Esophagus squamous epithelium (tissue), 5 donors: ENCODE measurements at regions not wholly inside any gene's neighbourhood (a gene's known extent, or its start where the extent isn't known, plus 50 kb on each side); places are given as distances from the start of the nearest gene placed in this dataset.

Source experiments
- DNase-seq: peaks from one replicate; lab custom pipeline; 2025; lab: John Stamatoyannopoulos, UW
- H3K27ac ChIP-seq, 4 donors: fragments of 200-600 bp; sonication (generic); one replicate each; pipeline ENCODE4 v1.5.1; 2016 to 2019; ENCODE audit warnings: mild to moderate bottlenecking in 1 of 4
- H3K27me3 ChIP-seq, 4 donors: fragments of 200-600 bp; sonication (generic); 1 replicate in 3 of 4; 2 replicates in 1 of 4; pipeline versions ENCODE4 v1.5.1 to v1.6.0; 2017 to 2021; ENCODE audit warnings: antibody characterized with exemption in 1 of 4
- H3K36me3 ChIP-seq, 3 donors: fragments of 200-600 bp; sonication (generic); one replicate each; pipeline ENCODE4 v1.5.1; 2016 to 2019
- H3K4me1 ChIP-seq, 3 donors: fragments of 200-600 bp; sonication (generic); one replicate each; pipeline ENCODE4 v1.5.1; 2017 to 2019
- H3K4me3 ChIP-seq, 4 donors: fragments of 200-600 bp; sonication (generic); 1 replicate in 3 of 4; 2 replicates in 1 of 4; pipeline ENCODE4 v1.5.1; 2016 to 2019; ENCODE audit warnings: mild to moderate bottlenecking in 2 of 4, moderate library complexity in 1 of 4
- H3K9me3 ChIP-seq, 3 donors: fragments of 200-600 bp; sonication (generic); one replicate each; pipeline ENCODE4 v1.5.1; 2016 to 2019
- CTCF ChIP-seq, 6 experiments: fragments of 450-650 bp in 4 of 6; fragments of 200-600 bp in 2 of 6; sonication (generic) in 2 of 6; IDR thresholded peaks; one replicate each; pipeline ENCODE4 v1.5.1; 2016 to 2019; ENCODE audit warnings: antibody characterized with exemption in 6 of 6, mild to moderate bottlenecking in 4 of 6, moderate library complexity in 4 of 6
- POLR2A ChIP-seq, 4 donors: fragments of 450-650 bp; IDR thresholded peaks; one replicate each; pipeline ENCODE4 v1.6.1; 2017; ENCODE audit warnings: antibody characterized with exemption in 4 of 4, mild to moderate bottlenecking in 4 of 4, moderate library complexity in 3 of 4
- WGBS, 2 donors: methylation state at CpG; one replicate each; pipeline ENCODE4 v1.1.5; 2018; 5-methylcytosine and 5-hydroxymethylcytosine counted together
- intact Hi-C: fragments of 100-400 bp; cut with DNase I; formaldehyde crosslinking; loops from one replicate; pipeline ENCODE4 v1.15.0; 2022
- donor health status: DM: yes; HTN: yes; CAD: no.

- Histone ChIP-seq H3K4me1 (no peaks in the 10 kb centered on the region), H3K27me3 (no peaks in the 10 kb centered on the region), H3K27ac (no peak overlapping the region), H3K4me3 (no peak overlapping the region), H3K36me3 (no peaks in the 10 kb centered on the region), H3K9me3 (no peaks in the 10 kb centered on the region)
- intact Hi-C loops = no loop called here
- WGBS, 2 donors = 48 to 60% methylated on average over 3 of the region's 3 CpGs
- TF ChIP-seq POLR2A (IDR thresholded peaks at IDR 0.05) (no peak), CTCF (IDR thresholded peaks at IDR 0.05) (no peak)
- no peak for DNase-seq
Measured at GRCh38 chr13:82847595-82847994, 1034.7 kb downstream of the SLITRK1 start.

DNA sequence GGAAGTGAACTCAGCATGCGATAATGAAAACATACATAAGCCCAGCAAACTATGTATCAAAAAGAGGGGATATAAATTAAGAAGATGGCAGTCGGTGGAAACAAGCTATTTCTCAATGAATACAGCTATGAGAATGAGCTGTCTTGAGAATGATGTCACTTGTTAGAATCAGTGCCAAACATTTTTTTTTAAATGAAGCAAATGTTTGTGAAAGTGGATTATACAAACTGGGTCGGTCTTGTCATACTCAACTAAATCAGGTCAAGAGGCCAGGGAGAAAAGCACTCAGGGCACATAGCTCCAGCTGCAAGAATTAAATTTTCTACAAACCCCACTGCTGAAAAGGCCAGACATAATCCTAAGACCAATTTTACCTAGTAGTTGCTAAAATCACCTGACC, 1048.4 kb downstream of the SLITRK1 start:
- 35 to 43% methylated on average over 3 of the region's 3 CpGs for WGBS, 2 donors
- no peaks in the 10 kb centered on the region for H3K4me1 ChIP-seq
- H3K27me3 ChIP-seq = no peaks in the 10 kb centered on the region
- intact Hi-C loops = no loop called here
- TF ChIP-seq POLR2A (IDR thresholded peaks at IDR 0.05) (no peak), CTCF (IDR thresholded peaks at IDR 0.05) (no peak)
- no peak overlapping the region for H3K27ac ChIP-seq
- no peak overlapping the region for H3K4me3 ChIP-seq
- H3K36me3 ChIP-seq = no peaks in the 10 kb centered on the region
- H3K9me3 ChIP-seq = no peaks in the 10 kb centered on the region
- DNase-seq = no peak

GRCh38 chr13:82829040-82829439, 1053.2 kb downstream of the SLITRK1 start:
- no peak overlapping the region for H3K27ac ChIP-seq
- H3K9me3 ChIP-seq = no peaks in the 10 kb centered on the region
- intact Hi-C loops = no loop called here
- H3K4me3 ChIP-seq = no peak overlapping the region
- no peaks in the 10 kb centered on the region for H3K27me3 ChIP-seq
- no peaks in the 10 kb centered on the region for H3K36me3 ChIP-seq
- WGBS, 2 donors = no CpG with 5 or more reads among the region's 1 CpG
- TF ChIP-seq POLR2A (IDR thresholded peaks at IDR 0.05) (no peak), CTCF (IDR thresholded peaks at IDR 0.05) (no peak)
- DNase-seq = no peak
- H3K4me1 ChIP-seq = no peaks in the 10 kb centered on the region

GRCh38 chr13:82827724-82828123, 1054.5 kb downstream of the SLITRK1 start:
- Histone ChIP-seq H3K36me3 (no peaks in the 10 kb centered on the region), H3K27me3 (no peaks in the 10 kb centered on the region), H3K9me3 (no peaks in the 10 kb centered on the region), H3K4me3 (no peak overlapping the region), H3K27ac (no peak overlapping the region), H3K4me1 (no peaks in the 10 kb centered on the region)
- TF ChIP-seq CTCF (IDR thresholded peaks at IDR 0.05) (no peak), POLR2A (IDR thresholded peaks at IDR 0.05) (no peak)
- no peak for DNase-seq
- intact Hi-C loops = no loop called here

DNA sequence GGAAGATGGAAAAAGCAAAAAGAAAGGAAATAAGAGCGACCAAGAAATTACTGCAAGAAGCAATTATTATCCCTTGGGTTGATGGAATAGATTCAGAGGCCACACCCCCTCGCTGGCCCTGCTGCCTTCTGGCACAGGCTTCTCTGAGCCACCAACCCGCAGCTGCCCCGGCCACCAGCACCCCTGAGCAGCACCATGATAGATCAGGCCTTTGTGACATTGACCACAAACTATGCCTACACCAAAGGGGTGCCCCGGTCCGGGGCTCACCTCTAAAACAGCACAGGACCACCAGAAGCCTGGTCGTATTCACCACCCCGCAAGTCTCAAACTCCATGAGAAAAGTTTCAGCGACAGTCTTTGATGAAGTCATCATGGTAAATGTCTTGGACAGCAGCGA, 1059.3 kb downstream of the SLITRK1 start:
- H3K9me3 ChIP-seq = no peaks in the 10 kb centered on the region
- no peaks in the 10 kb centered on the region for H3K4me1 ChIP-seq
- no peak overlapping the region for H3K4me3 ChIP-seq
- TF ChIP-seq POLR2A (IDR thresholded peaks at IDR 0.05) (no peak), CTCF (IDR thresholded peaks at IDR 0.05) (no peak)
- no peak for DNase-seq
- H3K27ac ChIP-seq = no peak overlapping the region
- whole genome bisulfite sequencing, 2 donors = 80 to 91% methylated on average over 6 to 8 of the region's 10 CpGs
- H3K36me3 ChIP-seq = no peaks in the 10 kb centered on the region
- H3K27me3 ChIP-seq = no peaks in the 10 kb centered on the region
- intact Hi-C loops = no loop called here
